Left lung (tissue), 4 donors: ENCODE measurements at regions not wholly inside any gene's neighbourhood (a gene's known extent, or its start where the extent isn't known, plus 50 kb on each side); places are given as distances from the start of the nearest gene placed in this dataset.

Source experiments
- ATAC-seq: fragments of 200-7000 bp; cut with Tn5 transposase; one replicate; pipeline ENCODE4 v1.9.1; 2020; ENCODE audit warnings: moderate library complexity
- DNase-seq, 4 donors: peaks; one replicate each; pipeline ENCODE4 v3.0.0-alpha.2; 2013 to 2020
- H3K27ac ChIP-seq, 2 donors: fragments of 200-600 bp; sonication (generic) in 1 of 2; one replicate each; pipeline versions ENCODE4 v1.5.0 to v1.8.0; 2020 to 2021
- H3K27me3 ChIP-seq, 2 donors: fragments of 200-600 bp; sonication (generic) in 1 of 2; one replicate each; pipeline versions ENCODE4 v1.5.0 to v1.8.0; 2020 to 2021
- H3K36me3 ChIP-seq, 2 donors: fragments of 200-600 bp; sonication (generic) in 1 of 2; one replicate each; pipeline versions ENCODE4 v1.5.0 to v1.8.0; 2020 to 2021
- H3K4me1 ChIP-seq, 2 donors: fragments of 200-600 bp; one replicate each; pipeline ENCODE4 v1.8.0; 2021
- H3K4me3 ChIP-seq, 2 donors: fragments of 200-600 bp; sonication (generic) in 1 of 2; one replicate each; pipeline versions ENCODE4 v1.5.0 to v1.8.0; 2020 to 2021; ENCODE audit warnings: mild to moderate bottlenecking in 1 of 2
- H3K9me3 ChIP-seq, 2 donors: fragments of 200-600 bp; sonication (generic) in 1 of 2; one replicate each; pipeline versions ENCODE4 v1.5.0 to v1.8.0; 2020 to 2021
- intact Hi-C, 2 donors: fragments of 100-400 bp; cut with DNase I; formaldehyde crosslinking; loops; one replicate each; pipeline versions ENCODE4 v1.11.2 to v1.14.2; 2022
- TF ChIP-seq, protein P1 (sequence below), 2 donors: fragments of 200-600 bp; sonication (generic) in 1 of 2; IDR thresholded peaks; one replicate each; pipeline versions ENCODE4 v1.5.0 to v1.8.0; 2021; ENCODE audit warnings: antibody characterized with exemption in 2 of 2
- donor health status: DM: no; HTN: yes; CAD: no.
- donor health status: DM: no; HTN: no; CAD: no.

DNA sequence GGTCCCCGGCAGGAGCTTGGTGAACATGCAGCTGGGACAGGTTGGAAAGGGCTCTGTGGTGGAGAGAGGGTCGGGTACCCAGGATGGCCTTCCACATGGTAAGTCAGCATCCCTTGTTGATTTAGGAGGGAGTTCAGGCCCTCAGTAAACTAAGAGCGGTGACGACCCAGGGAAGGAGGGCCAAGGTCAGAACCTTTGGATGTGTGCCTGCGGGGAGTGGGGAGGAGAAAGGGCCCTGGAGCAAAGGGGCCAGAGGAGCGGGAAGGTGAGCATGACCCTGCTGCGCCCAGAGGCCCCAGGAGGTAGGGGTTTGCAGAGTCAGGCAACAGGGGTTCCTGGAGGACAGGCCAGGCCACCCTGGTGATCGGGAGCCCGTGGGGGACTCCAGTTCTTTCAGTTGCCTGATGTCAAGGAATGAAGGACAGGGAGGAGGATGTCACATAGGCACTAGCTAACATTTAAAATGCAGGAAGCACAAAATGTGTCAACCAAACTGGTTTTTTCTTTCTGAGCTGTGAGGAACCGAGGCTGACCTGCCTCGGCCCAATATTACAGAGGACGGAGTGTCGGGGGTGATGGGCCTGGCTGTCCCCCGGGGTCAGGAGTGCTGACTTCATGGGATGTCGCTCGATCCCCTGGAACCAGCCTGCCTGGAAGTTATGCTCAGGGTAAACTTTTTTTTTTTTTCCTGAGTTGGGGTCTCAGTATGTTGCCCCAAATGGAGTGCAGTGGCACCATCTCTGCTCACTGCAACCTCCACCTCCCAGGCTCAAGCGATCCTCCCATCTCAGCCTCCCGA is 117.4 kb upstream of the SLC45A1 start:
- DNase-seq: no peak
- no peaks in the 10 kb centered on the region for H3K36me3 ChIP-seq
- TF ChIP-seq, protein P1, sequence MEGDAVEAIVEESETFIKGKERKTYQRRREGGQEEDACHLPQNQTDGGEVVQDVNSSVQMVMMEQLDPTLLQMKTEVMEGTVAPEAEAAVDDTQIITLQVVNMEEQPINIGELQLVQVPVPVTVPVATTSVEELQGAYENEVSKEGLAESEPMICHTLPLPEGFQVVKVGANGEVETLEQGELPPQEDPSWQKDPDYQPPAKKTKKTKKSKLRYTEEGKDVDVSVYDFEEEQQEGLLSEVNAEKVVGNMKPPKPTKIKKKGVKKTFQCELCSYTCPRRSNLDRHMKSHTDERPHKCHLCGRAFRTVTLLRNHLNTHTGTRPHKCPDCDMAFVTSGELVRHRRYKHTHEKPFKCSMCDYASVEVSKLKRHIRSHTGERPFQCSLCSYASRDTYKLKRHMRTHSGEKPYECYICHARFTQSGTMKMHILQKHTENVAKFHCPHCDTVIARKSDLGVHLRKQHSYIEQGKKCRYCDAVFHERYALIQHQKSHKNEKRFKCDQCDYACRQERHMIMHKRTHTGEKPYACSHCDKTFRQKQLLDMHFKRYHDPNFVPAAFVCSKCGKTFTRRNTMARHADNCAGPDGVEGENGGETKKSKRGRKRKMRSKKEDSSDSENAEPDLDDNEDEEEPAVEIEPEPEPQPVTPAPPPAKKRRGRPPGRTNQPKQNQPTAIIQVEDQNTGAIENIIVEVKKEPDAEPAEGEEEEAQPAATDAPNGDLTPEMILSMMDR (IDR thresholded peaks at IDR 0.05): no peak
- H3K9me3 ChIP-seq: no peaks in the 10 kb centered on the region
- H3K4me3 ChIP-seq: no peak overlapping the region
- H3K4me1 ChIP-seq: peaks cover 25 to 80% of the 10 kb centered on the region in 2 donors
- no peaks in the 10 kb centered on the region for H3K27me3 ChIP-seq
- peak overlapping the region in 1 of 2 donors; percentile 80 for H3K27ac ChIP-seq
- ATAC-seq: no peak
- intact Hi-C loops: no loop called here

DNA sequence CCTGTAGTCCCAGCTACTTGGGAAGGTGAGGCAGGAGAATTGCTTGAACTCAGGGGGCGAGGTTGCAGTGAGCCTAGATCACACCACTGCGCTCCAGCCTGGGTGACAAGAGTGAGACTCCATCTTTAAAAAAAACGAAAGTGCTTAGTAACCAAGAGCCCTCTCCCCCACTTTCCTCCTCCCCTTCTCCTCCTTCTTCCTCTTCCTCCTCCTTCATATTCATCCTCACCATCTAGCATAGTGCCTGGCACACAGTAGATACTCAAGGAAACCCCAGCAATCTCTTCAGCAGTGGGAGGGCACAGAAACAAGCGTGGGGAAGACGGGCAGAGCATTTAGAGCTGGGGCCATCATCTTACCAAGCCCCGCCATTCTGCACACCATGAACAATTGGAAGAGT is 119.4 kb upstream of the SLC45A1 start:
- H3K4me3 ChIP-seq: no peak overlapping the region
- peaks cover 21 to 74% of the 10 kb centered on the region in 2 donors for H3K4me1 ChIP-seq
- intact Hi-C loops: no loop called here
- TF ChIP-seq, protein P1 (IDR thresholded peaks at IDR 0.05): no peak
- H3K27ac ChIP-seq: peak overlapping the region in 1 of 2 donors; percentile 67
- H3K36me3 ChIP-seq: no peaks in the 10 kb centered on the region
- no peaks in the 10 kb centered on the region for H3K27me3 ChIP-seq
- H3K9me3 ChIP-seq: no peaks in the 10 kb centered on the region
- ATAC-seq: no peak
- no peak for DNase-seq

DNA sequence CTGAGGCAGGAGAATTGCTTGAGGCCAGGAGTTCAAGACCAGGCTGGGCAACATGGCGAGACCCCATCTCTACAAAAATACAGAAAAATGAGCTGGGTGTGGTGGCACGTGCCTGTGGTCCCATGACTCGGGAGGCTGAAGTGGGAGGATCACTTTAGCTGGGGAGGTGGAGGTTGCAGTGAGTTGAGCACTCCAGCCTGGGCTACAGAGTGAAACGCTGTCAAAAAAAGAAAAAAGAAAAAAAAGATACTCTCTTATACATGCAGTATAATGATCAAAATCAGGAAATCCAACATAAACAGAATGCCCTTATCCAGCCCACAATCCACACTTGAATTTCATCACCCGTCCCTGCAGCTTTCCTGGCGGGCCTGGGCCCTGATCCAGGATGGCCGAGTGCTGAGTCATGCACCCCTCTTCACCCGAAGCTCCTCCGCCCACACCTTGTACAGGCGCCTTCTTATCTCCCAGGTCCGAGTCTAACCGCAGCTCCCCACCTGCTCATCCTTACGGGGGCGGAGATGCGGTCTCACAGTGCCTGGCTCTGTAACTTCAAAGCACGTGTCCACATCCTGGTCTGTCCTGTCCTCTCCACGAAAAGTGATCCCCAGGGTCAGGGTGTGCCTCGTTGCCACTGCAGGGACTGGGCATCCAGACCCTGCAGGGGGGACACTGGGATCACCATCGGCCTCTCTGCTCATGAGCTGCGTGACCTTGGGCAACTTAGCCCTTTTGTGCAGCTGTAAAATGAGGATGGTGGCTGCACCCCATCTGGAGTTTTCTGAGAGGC is 120.2 kb upstream of the SLC45A1 start:
- ATAC-seq: peak; percentile 70
- peak overlapping the region in 1 of 2 donors; percentile 67 for H3K27ac ChIP-seq
- TF ChIP-seq, protein P1 (IDR thresholded peaks at IDR 0.05): no peak

DNA sequence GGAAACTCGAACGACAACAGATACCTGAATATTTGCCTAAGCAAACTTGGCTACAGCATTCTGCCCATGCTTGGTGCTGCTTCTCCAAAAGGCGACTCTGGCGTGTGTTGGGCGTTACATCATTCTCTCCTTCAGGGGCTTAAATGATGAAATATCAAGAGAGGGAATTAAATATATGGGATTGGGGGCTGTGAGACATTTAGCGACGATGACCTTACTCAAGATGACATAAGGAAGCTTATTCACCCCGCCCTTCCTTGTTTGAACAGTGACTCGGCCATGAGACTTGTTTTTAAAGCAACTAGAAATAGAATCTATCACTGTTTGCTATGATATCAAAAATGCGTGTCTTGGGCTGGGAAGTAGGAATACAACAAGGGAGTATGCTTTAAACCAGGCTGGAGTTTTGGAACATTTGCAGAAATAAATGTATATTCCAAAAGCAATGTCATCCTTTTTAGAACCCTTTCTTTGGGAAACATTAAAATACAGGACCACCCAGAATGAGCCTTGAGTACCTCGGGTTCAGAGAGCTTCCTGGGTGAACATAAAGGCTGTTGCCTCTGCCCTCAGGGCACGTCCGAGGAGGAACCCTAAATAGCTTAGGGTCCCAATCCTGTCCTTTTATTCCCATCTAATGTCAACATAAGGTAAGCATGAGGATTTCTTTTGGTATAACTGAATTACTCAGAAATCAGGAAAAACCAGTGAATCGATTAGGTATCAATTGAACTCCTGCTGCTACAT is 123.3 kb upstream of the SLC45A1 start:
- no peaks in the 10 kb centered on the region for H3K36me3 ChIP-seq
- DNase-seq: no peak
- no peak for ATAC-seq

More for the DNA sequence above, 120.2 kb upstream of the SLC45A1 start:
- Histone ChIP-seq H3K9me3 (no peaks in the 10 kb centered on the region), H3K4me1 (peaks cover 15 to 66% of the 10 kb centered on the region in 2 donors), H3K4me3 (no peak overlapping the region), H3K27me3 (no peaks in the 10 kb centered on the region), H3K36me3 (no peaks in the 10 kb centered on the region)
- intact Hi-C loops: no loop called here
- peak in 3 of 4 donors; percentile 36 to 89 (median 84) for DNase-seq

More for the DNA sequence above, 123.3 kb upstream of the SLC45A1 start:
- no peak overlapping the region for H3K4me3 ChIP-seq
- intact Hi-C loops: no loop called here
- TF ChIP-seq, protein P1 (IDR thresholded peaks at IDR 0.05): no peak
- no peaks in the 10 kb centered on the region for H3K9me3 ChIP-seq
- no peak overlapping the region for H3K27ac ChIP-seq
- peaks cover 10 to 39% of the 10 kb centered on the region in 2 donors for H3K4me1 ChIP-seq
- no peaks in the 10 kb centered on the region for H3K27me3 ChIP-seq
